Left renal cortex interstitium (tissue), 4 donors: ENCODE measurements at regions not wholly inside any gene's neighbourhood (a gene's known extent, or its start where the extent isn't known, plus 50 kb on each side); places are given as distances from the start of the nearest gene placed in this dataset.
"Not testable (repeated sequence)": the region's sequence is repeated elsewhere in the genome, so short reads cannot be mapped to it uniquely, and the experiment has no call there.

ENCODE experiments used
- DNase-seq, 4 donors: peaks; one replicate each; pipeline ENCODE4 v3.0.0-alpha.2; 2013; ENCODE audit warnings: low read depth in 4 of 4, low spot score in 2 of 4, missing footprints in 1 of 4

- DNase-seq: no peak
These were observed 349.9 kb upstream of the CCNH start for GRCh38 chr5:87762631-87763030.

- DNase-seq: no peak
These were observed 344.2 kb upstream of the CCNH start for GRCh38 chr5:87756951-87757350.

- DNase-seq: no peak
These were observed 342.6 kb upstream of the CCNH start for GRCh38 chr5:87755360-87755759.

- DNase-seq: no peak
These were observed 341.5 kb upstream of the CCNH start for GRCh38 chr5:87754009-87754757.

- DNase-seq: no peak
These were observed 339.6 kb upstream of the CCNH start for GRCh38 chr5:87752362-87752761.

GRCh38 chr5:87751824-87752223, 339.1 kb upstream of the CCNH start:
- DNase-seq: no peak

GRCh38 chr5:87746891-87747377, 334.2 kb upstream of the CCNH start:
- no peak for DNase-seq

GRCh38 chr5:87746341-87746740, 333.6 kb upstream of the CCNH start:
- DNase-seq: no peak

- DNase-seq: peak in 1 of 4 donors; percentile 3
These were observed 329.2 kb upstream of the CCNH start for GRCh38 chr5:87741881-87742280.

- no peak for DNase-seq
These were observed 323.2 kb upstream of the CCNH start for GRCh38 chr5:87735923-87736322.

- DNase-seq: no peak
These were observed 321.2 kb upstream of the CCNH start for GRCh38 chr5:87733897-87734296.

- DNase-seq: no peak
These were observed 320.4 kb upstream of the CCNH start for GRCh38 chr5:87732875-87733768.

- no peak for DNase-seq
These were observed 317.1 kb upstream of the CCNH start for GRCh38 chr5:87729781-87730180.

GRCh38 chr5:87722286-87722685, 309.6 kb upstream of the CCNH start:
- DNase-seq: no peak

GRCh38 chr5:87718224-87718925, 305.6 kb upstream of the CCNH start:
- DNase-seq: not testable (repeated sequence)

- DNase-seq: no peak
These were observed 305.0 kb upstream of the CCNH start for GRCh38 chr5:87717761-87718160.

GRCh38 chr5:87705876-87706275, 293.1 kb upstream of the CCNH start:
- no peak for DNase-seq

- DNase-seq: no peak
These were observed 274.2 kb upstream of the CCNH start for GRCh38 chr5:87686975-87687374.

GRCh38 chr5:87686018-87686417, 273.3 kb upstream of the CCNH start:
- no peak for DNase-seq

- DNase-seq: no peak
These were observed 261.5 kb upstream of the CCNH start for GRCh38 chr5:87674235-87674634.

GRCh38 chr5:87671146-87671545, 258.4 kb upstream of the CCNH start:
- no peak for DNase-seq
